CD4-positive, alpha-beta T cell treated with Interleukin-15 for 1 hour (primary cell): ENCODE measurements at regions not wholly inside any gene's neighbourhood (a gene's known extent, or its start where the extent isn't known, plus 50 kb on each side); places are given as distances from the start of the nearest gene placed in this dataset.

Experiments
- DNase-seq: peaks from one replicate; pipeline ENCODE4 v3.0.0-alpha.2; 2020

DNA sequence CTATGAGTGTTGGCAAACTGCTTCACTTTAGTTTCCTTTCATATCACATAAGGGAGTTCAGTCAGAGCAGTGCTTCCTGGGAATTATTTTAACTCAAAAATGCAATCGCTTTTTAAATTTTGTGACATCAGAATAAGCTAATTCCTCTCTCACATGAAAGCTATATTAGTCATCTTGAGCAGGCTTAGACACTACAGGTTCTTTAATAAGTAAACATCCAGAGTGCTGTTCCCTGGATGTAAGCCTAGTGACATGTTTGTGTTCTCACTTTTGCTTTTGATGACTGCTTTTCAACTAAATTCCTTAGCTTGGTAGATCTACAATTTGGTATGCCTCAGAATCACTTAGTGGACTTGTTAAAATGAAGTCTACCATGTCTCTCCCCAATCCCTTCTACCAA is 252.7 kb upstream of the POU3F2 start:
- DNase-seq: no peak

DNA sequence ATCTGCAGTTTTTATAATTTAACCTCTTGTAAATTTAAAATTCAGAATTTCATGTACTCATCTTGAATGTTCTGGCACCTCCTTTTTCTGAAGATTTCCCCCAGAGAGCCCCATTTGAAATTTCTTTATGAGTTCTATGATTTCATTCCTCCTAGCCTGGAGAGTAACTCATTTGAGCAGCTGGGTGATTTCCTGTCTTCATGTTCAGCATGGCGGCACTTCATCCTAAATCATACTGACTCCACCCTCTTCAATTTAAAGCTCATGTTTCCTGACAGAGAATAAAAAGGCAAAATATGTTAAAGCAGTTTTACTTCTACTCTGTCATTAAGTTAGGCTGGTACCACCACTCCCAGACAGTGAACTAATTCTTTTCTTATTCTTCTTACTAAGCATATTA is 250.9 kb upstream of the POU3F2 start:
- DNase-seq: no peak

DNA sequence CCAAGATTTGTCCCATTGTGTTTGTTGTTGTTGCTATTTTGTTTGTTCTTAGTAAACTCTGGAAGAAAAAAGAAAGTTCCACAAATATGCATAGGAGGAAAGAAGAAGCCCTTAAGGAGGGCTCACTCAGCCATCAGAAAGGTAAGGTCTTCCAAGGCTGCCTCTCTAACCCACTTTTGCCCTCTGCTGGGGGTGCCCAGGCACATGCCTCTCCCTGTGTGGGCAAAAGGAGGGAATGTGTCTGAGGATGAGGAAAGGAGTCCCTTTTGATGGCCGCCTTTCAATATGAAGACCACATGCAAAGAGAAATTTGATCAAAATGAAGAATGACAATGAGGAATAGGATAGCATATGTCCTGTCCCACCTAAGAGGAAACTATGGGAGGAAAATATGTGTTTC is 248.2 kb upstream of the POU3F2 start:
- no peak for DNase-seq

DNA sequence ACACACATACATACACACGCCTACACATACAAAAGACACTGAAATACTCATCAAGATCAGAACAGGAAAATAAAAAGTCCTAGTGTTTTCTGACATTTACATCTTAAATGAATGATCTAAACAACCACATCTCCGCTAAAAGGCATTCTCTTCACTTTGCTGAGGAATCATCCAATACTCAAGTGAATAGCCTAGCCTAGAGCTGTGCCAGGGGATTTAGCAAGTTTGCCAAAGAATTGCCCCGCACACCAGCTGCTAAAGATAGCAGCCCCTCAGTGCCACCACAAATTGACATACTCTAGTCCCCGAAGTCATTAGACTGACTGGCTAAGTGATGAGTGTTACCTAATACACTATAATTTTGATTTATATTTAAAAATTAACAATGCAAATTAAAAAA is 246.8 kb upstream of the POU3F2 start:
- DNase-seq: no peak

DNA sequence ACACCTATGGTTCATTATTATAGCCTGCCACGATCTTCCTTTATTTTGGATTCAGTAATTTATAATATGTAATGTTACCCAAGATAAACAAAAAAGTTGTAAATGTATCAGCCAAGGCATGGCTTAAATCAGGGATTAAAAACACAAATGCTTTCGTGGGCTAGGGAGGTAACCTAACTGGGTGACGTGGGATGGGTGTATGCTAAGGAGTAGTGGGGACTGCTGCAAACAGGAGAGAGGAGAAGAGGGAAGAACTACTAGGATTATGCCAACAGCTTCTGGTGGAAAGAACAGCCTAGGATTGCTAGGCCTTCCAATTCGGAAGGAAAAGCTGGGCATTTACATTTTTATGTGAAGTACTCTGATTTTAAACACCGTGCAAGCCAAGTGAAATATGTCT is 244.8 kb upstream of the POU3F2 start:
- DNase-seq: no peak

DNA sequence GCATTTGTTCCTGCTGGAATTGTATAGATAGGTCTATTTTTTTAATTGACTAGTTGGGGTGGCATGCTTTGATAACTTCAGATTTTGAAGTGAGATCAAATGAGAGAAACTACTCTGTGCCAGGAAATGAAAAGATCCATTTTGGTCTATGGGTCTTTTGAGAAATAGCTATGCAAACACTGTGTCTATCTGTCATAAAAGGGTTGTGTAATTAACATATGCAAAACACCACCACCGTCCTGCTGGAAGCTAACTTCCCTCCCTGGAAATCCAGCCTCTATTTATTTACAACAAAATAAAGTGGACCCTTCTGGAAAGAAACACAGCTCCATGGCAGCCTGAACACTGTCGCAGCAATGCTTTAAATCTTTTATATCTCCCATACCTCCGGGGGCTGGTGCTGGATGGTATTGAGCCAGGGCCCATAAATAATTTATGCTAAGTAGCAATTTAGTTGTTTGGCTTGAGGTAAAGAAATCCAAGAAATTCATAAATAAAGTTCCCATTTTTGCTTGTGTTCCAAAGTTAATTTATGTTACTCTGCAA is 244.2 kb upstream of the POU3F2 start:
- no peak for DNase-seq

DNA sequence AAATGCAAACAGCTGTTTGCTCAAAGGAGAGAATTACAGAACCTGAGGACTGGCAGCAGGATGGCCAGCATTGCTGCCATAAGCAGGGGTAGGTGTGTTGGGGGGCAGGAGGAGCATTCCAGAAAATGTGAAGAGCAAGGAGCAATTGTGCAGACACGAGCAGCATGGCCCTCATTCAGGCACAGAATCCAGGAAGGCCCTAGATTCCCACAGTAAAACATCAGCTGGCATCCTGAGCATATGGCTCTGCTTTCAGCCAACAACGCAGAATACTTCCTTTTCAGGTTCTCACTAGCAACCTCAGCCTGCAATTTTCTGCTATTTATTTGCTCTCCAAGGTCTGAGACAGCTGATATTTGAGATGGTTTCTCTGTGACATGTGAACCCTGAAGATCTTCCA is 243.4 kb upstream of the POU3F2 start:
- DNase-seq: no peak

DNA sequence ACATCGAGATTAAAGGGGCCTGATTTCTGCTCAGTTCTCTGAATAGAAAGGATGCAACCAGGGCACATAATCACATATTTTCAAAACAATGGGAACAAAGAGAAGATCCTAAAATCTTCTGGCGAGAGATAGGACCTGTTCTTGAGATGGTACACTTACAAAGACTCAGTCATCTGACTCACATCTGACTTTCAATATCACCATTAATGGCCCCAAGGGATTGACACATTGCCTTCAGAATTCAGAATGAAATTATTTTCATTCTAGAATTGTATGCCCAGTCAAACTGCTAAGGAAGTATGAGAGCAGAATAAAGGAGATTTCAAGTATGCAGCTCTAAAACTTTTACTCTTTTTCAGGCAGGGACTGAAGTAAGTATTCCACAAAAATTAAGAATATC is 240.7 kb upstream of the POU3F2 start:
- no peak for DNase-seq

DNA sequence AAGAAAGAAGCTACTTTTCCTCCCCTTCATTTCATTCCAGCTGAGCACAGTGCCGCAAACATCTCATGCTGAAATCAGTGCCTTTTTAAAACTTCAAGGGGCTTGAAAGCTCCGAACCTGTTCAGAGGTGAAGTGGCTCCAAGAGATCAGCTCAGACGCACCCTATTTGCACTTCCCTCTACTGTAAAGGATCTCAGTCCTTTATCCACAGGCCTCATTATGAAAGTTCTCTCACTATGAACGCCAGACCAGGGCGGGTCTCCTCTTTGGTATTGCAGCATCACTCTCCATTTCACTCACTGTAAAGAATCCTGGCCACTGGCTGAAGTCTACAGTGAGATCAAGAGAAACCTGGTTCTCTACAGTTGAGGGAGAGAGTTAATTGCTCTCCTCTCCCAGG is 232.7 kb upstream of the POU3F2 start:
- DNase-seq: no peak

DNA sequence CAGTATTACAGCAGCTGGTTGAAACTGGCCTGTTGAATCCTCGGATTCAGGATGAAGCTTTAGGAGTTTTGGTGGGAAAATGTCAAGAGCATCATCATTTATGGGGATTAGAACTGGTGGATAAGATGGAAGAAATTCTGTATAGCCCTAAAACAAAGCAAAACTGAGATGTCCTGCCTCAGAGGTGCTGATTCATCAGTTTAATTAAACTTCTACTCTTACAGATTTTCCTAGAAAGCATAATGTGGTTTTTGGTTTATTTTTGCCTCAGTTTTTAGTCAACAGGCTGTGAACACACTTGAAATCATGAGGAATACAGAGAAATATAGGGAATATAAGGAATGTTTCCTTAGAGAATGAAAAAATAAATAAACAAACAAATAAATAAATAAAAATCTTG is 228.7 kb upstream of the POU3F2 start:
- DNase-seq: no peak

DNA sequence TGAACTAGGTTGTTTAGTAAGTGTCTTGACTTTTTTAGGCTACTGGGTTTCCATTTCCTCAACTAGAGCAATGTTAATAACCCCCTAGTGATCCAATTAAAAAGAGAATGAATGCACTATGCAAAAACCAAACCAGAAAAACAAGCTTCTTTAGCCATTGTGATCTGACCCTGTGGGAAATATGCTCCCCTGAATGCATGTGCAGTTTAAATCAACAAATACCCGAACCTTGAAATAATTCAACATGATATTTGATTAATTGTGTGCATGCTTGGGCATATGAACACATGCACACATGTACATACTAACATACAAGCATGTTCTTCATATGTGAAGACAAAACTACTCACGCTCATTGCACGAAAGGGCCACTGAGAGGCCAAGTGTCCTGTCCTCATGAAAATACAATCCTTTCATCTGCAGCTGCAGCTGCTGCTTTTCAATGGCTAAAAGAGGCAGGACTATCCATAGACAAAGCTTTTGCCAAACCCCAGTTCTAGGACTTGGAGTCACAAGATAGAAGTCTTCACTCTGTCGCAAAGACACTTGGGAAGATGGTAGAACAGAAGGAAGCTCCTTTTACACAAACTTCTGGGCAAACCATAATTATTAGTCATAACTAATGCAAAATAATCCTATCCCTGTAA is 207.1 kb upstream of the POU3F2 start:
- DNase-seq: no peak

DNA sequence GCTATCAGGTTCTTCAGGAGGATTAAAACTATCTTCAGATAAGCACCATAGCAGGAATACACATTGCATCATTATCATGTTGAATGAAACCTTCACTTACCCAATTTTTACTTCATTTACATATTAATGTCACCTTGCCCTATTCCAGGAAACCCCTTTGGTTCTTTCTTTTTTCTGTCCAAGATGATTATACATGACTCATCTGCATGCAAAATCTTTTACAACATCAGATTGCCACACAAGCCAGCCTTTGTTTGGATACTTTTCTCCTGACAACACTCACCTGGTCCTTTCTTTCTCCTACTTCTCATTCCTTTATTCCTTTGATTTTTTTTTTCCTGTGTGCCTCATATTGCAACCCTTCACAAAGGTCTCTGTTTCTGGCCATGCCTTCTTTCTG is 200.5 kb upstream of the POU3F2 start:
- no peak for DNase-seq

DNA sequence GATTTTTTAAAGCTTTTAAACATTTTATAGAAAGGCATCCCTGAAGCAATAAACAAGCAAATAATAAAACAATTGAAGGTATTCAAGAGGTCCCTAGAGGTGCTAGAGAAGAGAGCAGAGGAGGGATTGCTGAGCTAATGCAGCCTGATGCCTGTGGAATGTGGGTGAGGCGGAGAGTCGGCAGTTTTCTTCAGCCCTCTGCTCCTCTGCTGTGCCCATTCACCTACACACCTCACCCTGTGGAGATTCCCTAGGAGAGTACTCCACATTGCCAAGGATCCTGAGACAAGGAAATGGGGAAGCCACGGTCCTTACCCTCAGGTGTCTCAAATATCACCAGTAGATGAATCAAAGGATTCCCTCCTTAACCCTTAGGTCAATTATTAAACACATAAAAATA is 199.8 kb upstream of the POU3F2 start:
- no peak for DNase-seq

DNA sequence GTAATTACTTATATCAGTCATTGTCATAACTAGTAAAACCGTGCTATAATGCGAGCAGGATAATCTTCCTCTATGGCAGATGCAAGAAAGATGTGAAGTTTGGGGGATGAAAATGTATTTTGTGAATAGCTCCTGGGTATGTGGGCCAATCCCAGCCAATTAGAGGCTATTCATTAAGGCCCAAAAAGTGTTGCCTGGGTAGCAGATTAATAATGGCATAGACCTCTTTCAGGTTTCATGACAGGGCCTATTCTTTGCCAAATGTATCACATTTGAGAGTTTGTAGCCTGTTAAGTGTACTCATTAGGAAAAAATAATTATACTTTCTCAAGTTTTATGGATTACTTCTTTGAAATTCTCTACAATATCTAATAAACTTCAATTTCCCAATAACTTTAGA is 199.2 kb upstream of the POU3F2 start:
- no peak for DNase-seq

DNA sequence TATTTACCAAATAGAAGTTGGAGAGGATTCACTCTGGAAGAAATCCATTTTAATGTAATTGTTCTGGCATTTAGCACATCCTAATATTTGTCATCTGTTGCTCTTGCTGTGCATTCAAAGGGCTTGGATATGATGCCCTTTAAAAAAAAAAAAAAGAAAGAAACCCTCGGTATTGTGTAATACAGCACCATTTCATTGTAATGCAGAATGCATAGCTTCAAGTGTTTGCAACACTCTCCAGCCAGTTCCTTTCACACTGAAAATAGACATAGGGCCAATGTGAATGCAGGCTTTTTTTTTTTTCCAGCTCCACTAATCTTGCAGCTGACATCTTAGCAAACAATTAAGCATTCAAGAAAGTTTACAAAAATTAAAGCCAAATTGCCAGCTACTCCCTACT is 197.4 kb upstream of the POU3F2 start:
- no peak for DNase-seq

DNA sequence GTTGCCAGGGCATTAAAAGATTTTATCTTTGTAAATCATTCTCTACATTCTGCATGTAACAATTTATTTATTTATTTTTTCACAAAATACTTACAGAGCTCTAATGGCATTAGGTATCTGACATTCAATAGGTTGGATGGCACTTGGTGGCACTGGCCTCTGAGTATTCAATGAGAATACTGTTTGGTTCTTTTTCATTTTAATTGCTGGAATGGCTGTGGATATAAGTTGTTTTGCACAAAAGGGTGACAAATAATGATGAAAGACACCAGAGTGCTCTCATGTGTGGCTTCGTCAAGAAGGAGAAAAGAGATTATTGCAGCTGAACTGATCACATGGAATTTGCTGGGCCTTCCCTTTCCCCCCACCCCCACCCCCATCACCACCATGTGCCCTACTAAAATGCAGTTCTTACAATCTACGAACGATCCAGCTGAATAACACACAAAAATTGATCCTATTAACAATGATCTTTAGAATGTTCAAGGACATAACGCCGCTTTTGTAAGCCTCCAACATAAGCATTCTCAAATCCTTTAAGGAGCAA is 195.2 kb upstream of the POU3F2 start:
- no peak for DNase-seq

DNA sequence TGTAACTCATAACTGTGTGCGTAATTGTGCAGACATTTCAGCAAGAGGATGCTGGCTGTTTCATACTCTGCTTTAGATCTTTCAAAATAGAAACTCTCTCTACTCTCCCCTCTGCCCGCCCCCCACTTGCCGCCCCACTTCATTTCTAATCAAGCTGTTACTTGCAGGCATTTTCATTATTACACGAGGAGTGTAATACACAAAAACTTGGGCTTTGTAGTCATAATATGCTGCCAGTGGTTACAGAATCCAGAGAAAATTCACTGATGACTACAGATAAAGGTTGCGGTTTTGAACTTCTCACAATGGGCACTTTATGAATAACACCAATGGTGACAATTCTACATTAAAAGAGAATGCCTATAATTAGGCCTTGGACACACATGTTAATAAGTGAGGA is 194.0 kb upstream of the POU3F2 start:
- DNase-seq: no peak

DNA sequence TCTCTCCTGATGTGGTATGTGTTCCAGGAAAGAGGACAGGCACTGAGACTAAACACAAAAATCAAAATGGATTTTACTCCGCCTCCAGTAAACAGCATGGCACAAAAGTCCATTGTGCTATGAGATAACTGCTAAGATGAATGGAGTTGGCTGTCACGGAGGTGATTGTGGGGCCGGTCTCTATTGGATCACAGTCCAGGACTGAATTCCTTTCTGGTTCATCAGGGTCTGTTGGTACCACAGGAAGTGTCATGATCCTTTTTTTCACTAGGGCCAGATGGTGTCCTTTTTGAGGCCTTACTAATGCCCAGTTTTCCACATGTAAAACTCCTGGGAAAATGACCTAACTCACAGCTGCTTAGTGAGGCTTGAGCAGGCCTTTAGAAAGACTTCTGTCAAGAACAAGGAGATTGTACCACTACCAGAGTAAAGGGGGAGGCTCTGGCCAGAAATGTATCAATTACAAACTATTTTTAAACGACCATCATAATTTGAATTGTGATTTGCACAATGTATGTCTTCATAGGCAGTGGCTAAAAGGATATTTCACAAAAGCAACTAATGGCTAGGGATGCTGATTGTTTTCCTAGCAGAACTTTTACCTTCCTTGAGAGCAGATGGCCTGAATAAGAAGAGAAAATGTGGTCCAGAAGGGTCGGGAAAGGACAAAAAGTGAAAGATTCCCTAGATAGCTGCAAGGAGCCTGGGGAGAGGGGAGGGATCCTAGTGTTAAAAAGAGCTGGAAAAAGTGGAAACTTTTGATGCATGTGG is 192.2 kb upstream of the POU3F2 start:
- DNase-seq: no peak

DNA sequence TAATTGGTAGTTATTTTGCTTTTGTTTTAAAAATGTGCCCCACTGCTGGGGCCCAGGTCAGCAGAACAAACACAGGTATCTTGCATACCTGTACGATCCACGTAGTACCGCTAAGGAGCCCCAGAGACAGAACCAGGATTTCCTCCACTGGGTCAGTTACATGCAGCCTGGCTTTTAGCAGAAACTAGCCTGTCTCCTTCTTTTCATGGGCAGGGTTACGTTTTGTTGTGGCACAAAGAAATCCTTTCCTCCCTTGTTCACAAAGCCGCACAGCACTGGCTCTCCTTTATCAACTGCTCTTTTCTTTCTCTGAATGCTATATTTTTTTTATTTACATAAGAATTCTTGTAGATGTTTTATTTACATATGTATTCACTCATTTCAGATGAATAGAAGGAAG is 190.3 kb upstream of the POU3F2 start:
- DNase-seq: no peak

DNA sequence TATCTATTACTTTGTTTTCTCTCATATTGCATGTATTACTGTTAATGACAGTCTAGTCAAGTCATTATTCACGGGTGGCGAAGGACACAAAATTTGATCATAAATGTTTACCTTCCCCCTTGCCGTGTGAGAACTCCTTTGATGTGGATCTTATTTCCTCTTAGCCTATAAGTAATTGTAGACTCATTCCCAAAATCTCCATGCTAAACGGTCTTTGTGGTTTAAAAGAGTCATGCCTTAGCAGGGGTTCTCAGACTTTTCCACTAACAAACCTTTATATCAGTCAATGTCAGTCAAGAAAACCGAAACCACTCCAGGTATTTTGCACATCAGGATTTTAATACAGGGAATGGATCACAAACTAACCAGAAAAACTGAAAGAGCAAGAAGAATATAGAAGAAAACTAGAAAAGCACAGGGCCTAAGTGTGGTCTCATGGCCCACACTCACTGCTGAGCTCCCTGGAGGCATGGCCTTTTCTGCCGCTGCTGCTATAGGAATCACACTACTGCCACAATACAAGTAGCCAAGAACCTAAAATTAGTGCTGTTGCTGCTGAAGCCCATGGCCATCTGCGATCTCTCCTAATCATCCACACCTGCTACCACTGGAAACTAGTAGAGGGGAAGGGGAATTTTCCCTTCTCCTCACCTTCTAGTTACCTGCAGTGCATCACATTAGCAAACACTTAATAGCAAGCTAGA is 186.0 kb upstream of the POU3F2 start:
- DNase-seq: no peak

DNA sequence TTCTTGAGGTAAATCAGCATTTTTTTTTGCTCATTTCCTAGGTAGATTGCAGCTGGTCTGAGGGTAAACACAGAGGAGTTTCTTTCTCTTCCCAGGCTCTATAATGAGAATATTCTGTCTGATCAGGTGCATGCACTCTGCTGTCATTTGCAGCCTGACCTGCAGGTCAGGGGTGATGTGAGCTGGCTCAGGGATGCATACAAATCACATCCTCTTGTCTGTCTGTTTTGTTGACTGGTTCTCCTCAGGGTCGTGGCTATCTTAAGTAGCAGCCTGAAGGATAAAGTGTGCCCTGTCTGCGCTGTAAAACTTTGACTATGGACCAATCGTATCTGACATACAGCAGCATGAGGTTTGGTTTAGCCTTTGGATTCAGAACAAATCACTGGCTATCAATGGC is 183.4 kb upstream of the POU3F2 start:
- no peak for DNase-seq

DNA sequence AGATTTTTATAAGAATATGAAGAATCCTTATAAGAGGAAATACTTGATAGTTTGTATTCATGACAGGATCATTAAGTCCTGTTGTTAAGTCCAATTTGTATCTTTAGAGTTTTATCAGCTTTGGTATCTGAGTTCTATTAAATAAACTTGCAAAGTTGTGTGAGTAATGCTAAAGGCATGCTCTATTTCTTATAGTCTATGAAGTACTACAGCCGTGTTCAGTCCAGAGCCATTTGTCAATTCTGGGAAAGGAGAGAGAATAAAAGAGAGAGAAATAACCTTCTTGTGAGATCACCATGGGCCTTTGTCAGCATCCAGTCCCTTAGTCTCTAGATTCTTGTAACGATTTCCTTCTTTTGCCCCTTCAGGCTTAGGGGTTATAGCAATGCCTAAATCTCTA is 181.2 kb upstream of the POU3F2 start:
- no peak for DNase-seq

DNA sequence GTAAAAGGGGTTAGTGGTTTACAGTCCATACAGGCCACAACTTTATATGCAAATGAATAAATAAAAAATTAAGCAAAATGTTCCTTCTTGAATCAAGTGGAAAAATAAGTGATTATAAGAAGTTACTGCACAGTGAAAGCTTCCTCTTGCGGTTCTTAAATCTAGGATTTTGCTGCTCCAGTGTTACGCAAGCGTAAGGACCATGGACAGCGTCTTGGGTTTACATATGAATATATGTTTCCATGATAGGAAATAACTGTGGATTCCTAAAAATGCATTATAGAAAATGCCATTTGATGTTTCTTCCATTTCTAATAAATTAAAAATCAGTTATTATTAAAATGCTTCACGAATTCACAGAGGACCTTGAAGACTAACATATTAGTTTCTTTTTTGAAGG is 176.6 kb upstream of the POU3F2 start:
- no peak for DNase-seq

DNA sequence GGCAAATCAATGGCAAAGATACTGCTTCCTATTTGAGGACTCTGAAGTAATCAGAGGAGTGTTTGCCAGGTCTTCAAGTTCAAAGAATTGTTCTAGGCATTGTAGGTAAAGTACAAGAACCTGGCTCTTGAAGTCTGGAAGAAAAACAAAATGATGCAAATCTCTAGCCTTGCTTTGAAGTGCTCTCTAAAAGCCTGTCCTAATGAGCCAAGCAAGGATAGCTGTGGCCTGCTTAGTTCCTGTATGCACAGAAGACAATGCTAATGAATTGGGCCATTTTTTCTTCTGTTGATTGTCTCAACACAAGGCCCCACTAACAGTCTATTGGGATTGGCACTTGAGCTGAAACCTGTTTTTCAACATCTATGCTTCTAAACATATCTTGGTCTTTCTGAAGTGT is 165.0 kb upstream of the POU3F2 start:
- DNase-seq: no peak
